ENCODE measurements at regions not wholly inside any gene's neighbourhood (a gene's known extent, or its start where the extent isn't known, plus 50 kb on each side); places are given as distances from the start of the nearest gene placed in this dataset.

DNA sequence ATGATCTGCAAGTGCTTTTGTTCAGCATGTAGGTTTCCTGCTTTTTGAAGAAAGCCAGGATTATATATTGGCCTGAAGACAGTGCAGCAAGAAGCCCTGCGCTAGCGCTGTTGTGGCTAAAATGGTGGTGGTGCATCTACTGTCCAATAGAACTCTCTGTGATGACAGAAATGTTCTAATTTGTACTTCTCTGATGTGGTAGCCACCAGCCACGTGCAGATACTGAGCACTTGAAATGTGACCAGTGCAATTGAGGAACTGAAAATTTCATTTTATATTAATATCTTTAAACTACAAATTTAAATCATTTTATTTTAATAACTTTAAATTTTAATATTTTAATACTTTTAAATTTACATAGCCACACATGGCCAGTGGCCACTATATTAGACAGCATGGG, 73.0 kb upstream of the PAX6 start:
- H3K9me1 ChIP-seq (ENCODE audit: control insufficient read depth, insufficient read depth, low read length): no peaks in the 10 kb centered on the region
- ATAC-seq (no peak), DNase-seq (ENCODE audit: extremely low read depth in 1 of 4, low spot score in 3 of 4) (no peak), FAIRE-seq (no peak)
- H3K4me2 ChIP-seq (ENCODE audit: insufficient read depth, low read length): no peak overlapping the region
- H3K27ac ChIP-seq (ENCODE audit: extremely low read depth, low read depth, low read length): no peak overlapping the region
- no peaks in the 10 kb centered on the region for H3K4me1 ChIP-seq (replicated peaks in 1 of 2; ENCODE audit: control insufficient read depth in 2 of 2, insufficient read depth in 2 of 2, low read length in 2 of 2)
- H3K27me3 ChIP-seq (ENCODE audit: control insufficient read depth in 2 of 2, insufficient read depth in 2 of 2, low read length in 2 of 2): peaks cover 0 to 8% of the 10 kb centered on the region in 2 experiments; a peak in 2 of 5 replicates
- H2AFZ ChIP-seq (ENCODE audit: low read depth, low read length): no peak overlapping the region
- H4K20me1 ChIP-seq (replicated peaks; ENCODE audit: control insufficient read depth, insufficient read depth, low read length): no peaks in the 10 kb centered on the region
- no peak overlapping the region for H3K9ac ChIP-seq (ENCODE audit: insufficient read depth in 1 of 2, low read depth in 2 of 2, low read length in 2 of 2)
- ChIA-PET POLR2A (no interaction called here), CTCF (ENCODE audit: low intra/inter-chr PET ratio) (no interaction called here)
- no peak overlapping the region for H3K4me3 ChIP-seq
- no peaks in the 10 kb centered on the region for H3K9me3 ChIP-seq (replicated peaks; ENCODE audit: control insufficient read depth, insufficient read depth, low read depth, low read length)
- BruUV-seq (replicated peaks): no TSS peak
- in situ Hi-C loops (cut with MboI): loop anchor here (25.0 kb wide), 1 partner anchor 772 kb away; no protein-coding TSS in a partner anchor
- H3K36me3 ChIP-seq (ENCODE audit: control insufficient read depth, insufficient read depth, low read length): no peaks in the 10 kb centered on the region
- H3K79me2 ChIP-seq (ENCODE audit: control insufficient read depth, insufficient read depth, low read length): no peaks in the 10 kb centered on the region
- 3% methylated on average over 2 of the region's 3 CpGs for WGBS (ENCODE audit: insufficient coverage, low coverage, missing lambda C conversion rate)
- TF ChIP-seq NFRKB (IDR thresholded peaks at IDR 0.05; ENCODE audit: low read depth): no peak
- TF ChIP-seq POLR2G (IDR thresholded peaks at IDR 0.05; ENCODE audit: low read depth, low read length): no peak
- TF ChIP-seq CBX5 (IDR thresholded peaks at IDR 0.05; ENCODE audit: borderline replicate concordance, low read depth): no peak
- TF ChIP-seq ELF1 (tag; IDR thresholded peaks at IDR 0.05): no peak
- no peak for TF ChIP-seq BCL6 (CRISPR knock-in tag; IDR thresholded peaks at IDR 0.05)
- TF ChIP-seq ZNF165 (CRISPR knock-in tag; IDR thresholded peaks at IDR 0.05; ENCODE audit: borderline replicate concordance): no peak
- TF ChIP-seq, protein P1, sequence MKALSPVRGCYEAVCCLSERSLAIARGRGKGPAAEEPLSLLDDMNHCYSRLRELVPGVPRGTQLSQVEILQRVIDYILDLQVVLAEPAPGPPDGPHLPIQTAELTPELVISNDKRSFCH (CRISPR knock-in tag; IDR thresholded peaks at IDR 0.05): no peak
- TF ChIP-seq, protein P1 (tag; IDR thresholded peaks at IDR 0.05): no peak
- no peak for TF ChIP-seq XRCC4 (IDR thresholded peaks at IDR 0.05; ENCODE audit: extremely low read depth, insufficient read depth, insufficient read length)
- TF ChIP-seq ZNF696 (CRISPR knock-in tag; conservative IDR thresholded peaks at IDR 0.05): no peak
- no peak for TF ChIP-seq FOXK2 (conservative IDR thresholded peaks at IDR 0.05 in 1 of 2, IDR thresholded peaks at IDR 0.05 in 1 of 2; ENCODE audit: low read depth in 2 of 2)
- TF ChIP-seq, protein P2, sequence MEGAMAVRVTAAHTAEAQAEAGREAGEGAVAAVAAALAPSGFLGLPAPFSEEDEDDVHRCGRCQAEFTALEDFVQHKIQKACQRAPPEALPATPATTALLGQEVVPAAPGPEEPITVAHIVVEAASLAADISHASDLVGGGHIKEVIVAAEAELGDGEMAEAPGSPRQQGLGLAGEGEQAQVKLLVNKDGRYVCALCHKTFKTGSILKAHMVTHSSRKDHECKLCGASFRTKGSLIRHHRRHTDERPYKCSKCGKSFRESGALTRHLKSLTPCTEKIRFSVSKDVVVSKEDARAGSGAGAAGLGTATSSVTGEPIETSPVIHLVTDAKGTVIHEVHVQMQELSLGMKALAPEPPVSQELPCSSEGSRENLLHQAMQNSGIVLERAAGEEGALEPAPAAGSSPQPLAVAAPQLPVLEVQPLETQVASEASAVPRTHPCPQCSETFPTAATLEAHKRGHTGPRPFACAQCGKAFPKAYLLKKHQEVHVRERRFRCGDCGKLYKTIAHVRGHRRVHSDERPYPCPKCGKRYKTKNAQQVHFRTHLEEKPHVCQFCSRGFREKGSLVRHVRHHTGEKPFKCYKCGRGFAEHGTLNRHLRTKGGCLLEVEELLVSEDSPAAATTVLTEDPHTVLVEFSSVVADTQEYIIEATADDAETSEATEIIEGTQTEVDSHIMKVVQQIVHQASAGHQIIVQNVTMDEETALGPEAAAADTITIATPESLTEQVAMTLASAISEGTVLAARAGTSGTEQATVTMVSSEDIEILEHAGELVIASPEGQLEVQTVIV (CRISPR knock-in tag; IDR thresholded peaks at IDR 0.05; ENCODE audit: borderline replicate concordance): no peak
- intact Hi-C loops (cut with micrococcal nuclease): loop anchor here (10.0 kb wide), 1 partner anchor 779 kb away; no protein-coding TSS in a partner anchor
